RWPE2 (cell line): ENCODE measurements at regions not wholly inside any gene's neighbourhood (a gene's known extent, or its start where the extent isn't known, plus 50 kb on each side); places are given as distances from the start of the nearest gene placed in this dataset.

Experiments
- ATAC-seq: fragments of 200-7000 bp; cut with Tn5 transposase; 3 replicates; pipeline ENCODE4 v1.9.1; 2021; ENCODE audit warnings: low read depth
- DNase-seq: peaks from one replicate; pipeline ENCODE4 v3.0.0-alpha.2; 2020; ENCODE audit warnings: low spot score
- H3K27ac ChIP-seq: fragments of 450-650 bp; 2 replicates; pipeline ENCODE4 v1.5.1; 2017; ENCODE audit warnings: mild to moderate bottlenecking; ENCODE audit not compliant: poor library complexity, severe bottlenecking
- H3K27me3 ChIP-seq: fragments of 250-450 bp; sonication (Bioruptor Pico); 2 replicates; pipeline ENCODE4 v1.5.1; 2021; ENCODE audit warnings: mild to moderate bottlenecking, moderate library complexity; ENCODE audit not compliant: insufficient read depth, poor library complexity, severe bottlenecking
- H3K36me3 ChIP-seq: fragments of 250-450 bp; sonication (Bioruptor Pico); 2 replicates; pipeline ENCODE4 v1.5.1; 2020; ENCODE audit warnings: low read depth, mild to moderate bottlenecking, moderate library complexity
- H3K4me1 ChIP-seq: fragments of 250-450 bp; sonication (Bioruptor Pico); 2 replicates; pipeline ENCODE4 v1.5.1; 2021; ENCODE audit warnings: mild to moderate bottlenecking, moderate library complexity; ENCODE audit not compliant: insufficient read depth, poor library complexity, severe bottlenecking
- H3K4me3 ChIP-seq: fragments of 250-450 bp; sonication (Bioruptor Pico); 2 replicates; pipeline ENCODE4 v1.5.1; 2021; ENCODE audit warnings: mild to moderate bottlenecking, moderate library complexity; ENCODE audit not compliant: severe bottlenecking
- H3K9me3 ChIP-seq: fragments of 250-450 bp; sonication (Bioruptor Pico); 2 replicates; pipeline ENCODE4 v1.5.1; 2021; ENCODE audit warnings: mild to moderate bottlenecking, moderate library complexity; ENCODE audit not compliant: severe bottlenecking
- CTCF ChIP-seq: fragments of 450-650 bp; IDR thresholded peaks from one replicate; pipeline ENCODE4 v1.5.1; 2017; ENCODE audit warnings: mild to moderate bottlenecking, moderate library complexity; ENCODE audit not compliant: poor library complexity, severe bottlenecking

GRCh38 chr2:18820966-18821365, 231.6 kb upstream of the NT5C1B start:
- no peak for DNase-seq
- TF ChIP-seq CTCF, result no peak
- Histone ChIP-seq H3K4me3 (no peak overlapping the region), H3K9me3 (no peaks in the 10 kb centered on the region), H3K27ac (no peak overlapping the region), H3K27me3 (no peaks in the 10 kb centered on the region), H3K36me3 (no peaks in the 10 kb centered on the region), H3K4me1 (no peaks in the 10 kb centered on the region)
- no peak for ATAC-seq

- H3K4me1 ChIP-seq, result no peaks in the 10 kb centered on the region
- DNase-seq (no peak), ATAC-seq (no peak)
- TF ChIP-seq CTCF, result no peak
- no peaks in the 10 kb centered on the region for H3K9me3 ChIP-seq
- H3K27ac ChIP-seq, result no peak overlapping the region
- no peak overlapping the region for H3K4me3 ChIP-seq
- no peaks in the 10 kb centered on the region for H3K27me3 ChIP-seq
- no peaks in the 10 kb centered on the region for H3K36me3 ChIP-seq
Measured at GRCh38 chr2:18819566-18819965, 230.2 kb upstream of the NT5C1B start.

GRCh38 chr2:18814387-18814786, 225.0 kb upstream of the NT5C1B start:
- no peak for ATAC-seq
- no peaks in the 10 kb centered on the region for H3K36me3 ChIP-seq
- no peak for DNase-seq
- TF ChIP-seq CTCF, result no peak
- H3K4me1 ChIP-seq, result no peaks in the 10 kb centered on the region
- no peaks in the 10 kb centered on the region for H3K27me3 ChIP-seq
- no peak overlapping the region for H3K27ac ChIP-seq
- no peaks in the 10 kb centered on the region for H3K9me3 ChIP-seq
- no peak overlapping the region for H3K4me3 ChIP-seq

- Histone ChIP-seq H3K4me3 (no peak overlapping the region), H3K27me3 (no peaks in the 10 kb centered on the region), H3K4me1 (no peaks in the 10 kb centered on the region), H3K36me3 (no peaks in the 10 kb centered on the region), H3K9me3 (no peaks in the 10 kb centered on the region), H3K27ac (no peak overlapping the region)
- TF ChIP-seq CTCF, result no peak
- no peak for DNase-seq
- no peak for ATAC-seq
Measured at GRCh38 chr2:18804536-18804935, 215.2 kb upstream of the NT5C1B start.

- no peak for DNase-seq
- H3K4me1 ChIP-seq, result no peaks in the 10 kb centered on the region
Measured at GRCh38 chr2:18803141-18803939, 214.0 kb upstream of the NT5C1B start.

More at GRCh38 chr2:18803141-18803939, 214.0 kb upstream of the NT5C1B start:
- no peak for ATAC-seq
- TF ChIP-seq CTCF, result no peak
- Histone ChIP-seq H3K36me3 (no peaks in the 10 kb centered on the region), H3K27ac (no peak overlapping the region), H3K9me3 (no peaks in the 10 kb centered on the region), H3K27me3 (no peaks in the 10 kb centered on the region), H3K4me3 (no peak overlapping the region)
